WTC11 (cell line): ENCODE measurements at regions not wholly inside any gene's neighbourhood (a gene's known extent, or its start where the extent isn't known, plus 50 kb on each side); places are given as distances from the start of the nearest gene placed in this dataset.

Source experiments
- ATAC-seq: fragments of 200-7000 bp; cut with Tn5 transposase; 2 replicates; pipeline ENCODE4 v1.10.0; 2021; ENCODE audit warnings: mild to moderate bottlenecking, moderate library complexity
- CTCF ChIA-PET: fragments of 300-600 bp; sonication (Branson Sonifier 250); formaldehyde crosslinking; loops from one replicate; lab custom pipeline; 2021; ENCODE audit warnings: antibody characterized with exemption; lab: Charles Lee
- POLR2A ChIA-PET: fragments of 350-600 bp; sonication (Branson Sonifier 250); formaldehyde crosslinking; loops from one replicate; lab custom pipeline; 2021; ENCODE audit warnings: antibody characterized with exemption; lab: Charles Lee
- DNase-seq: peaks from one replicate; pipeline ENCODE4 v3.0.0; 2021; ENCODE audit warnings: low spot score
- H3K27ac Mint-ChIP-seq: 2 replicates; pipeline ENCODE4 v1.8.0; 2021; ENCODE audit warnings: mixed read lengths
- H3K27me3 Mint-ChIP-seq: 2 replicates; pipeline ENCODE4 v1.8.0; 2021; ENCODE audit warnings: low read depth, mild to moderate bottlenecking, moderate library complexity, mixed read lengths
- H3K36me3 Mint-ChIP-seq: 2 replicates; pipeline ENCODE4 v1.8.0; 2021; ENCODE audit warnings: mixed read lengths
- H3K4me1 Mint-ChIP-seq: 2 replicates; pipeline ENCODE4 v1.8.0; 2022; ENCODE audit warnings: mixed read lengths
- H3K4me3 Mint-ChIP-seq: 2 replicates; pipeline ENCODE4 v1.8.0; 2021; ENCODE audit warnings: mild to moderate bottlenecking, moderate library complexity, mixed read lengths
- H3K9me3 Mint-ChIP-seq: 2 replicates; pipeline ENCODE4 v1.8.0; 2021; ENCODE audit warnings: mixed read lengths
- CBFB ChIP-seq: sonication (generic); formaldehyde crosslinking; IDR thresholded peaks from 2 replicates; pipeline ENCODE4 v1.8.1; 2022; ENCODE audit warnings: mild to moderate bottlenecking, low read depth, missing genetic modification reagents
- ELF4 ChIP-seq: sonication (generic); formaldehyde crosslinking; IDR thresholded peaks from 2 replicates; pipeline ENCODE4 v1.8.1; 2022; ENCODE audit warnings: low read depth, mild to moderate bottlenecking, moderate library complexity, missing genetic modification reagents
- NFATC4 ChIP-seq: fragments of 250-450 bp; sonication (Bioruptor Pico); IDR thresholded peaks from 2 replicates; pipeline ENCODE4 v1.9.0; 2021; ENCODE audit warnings: mild to moderate bottlenecking
- TP53 ChIP-seq: sonication (generic); formaldehyde crosslinking; IDR thresholded peaks from 2 replicates; pipeline ENCODE4 v1.8.1; 2023; ENCODE audit warnings: mild to moderate bottlenecking, missing genetic modification reagents
- ZNF263 ChIP-seq: sonication (generic); formaldehyde crosslinking; IDR thresholded peaks from 2 replicates; pipeline ENCODE4 v1.8.1; 2022; ENCODE audit warnings: low read depth, mild to moderate bottlenecking, moderate library complexity, missing genetic modification reagents
- ZNF416 ChIP-seq: fragments of 250-450 bp; sonication (Bioruptor Pico); IDR thresholded peaks from 2 replicates; pipeline ENCODE4 v1.9.0; 2021; ENCODE audit warnings: mild to moderate bottlenecking, inconsistent platforms
- ZNF671 ChIP-seq: fragments of 250-450 bp; sonication (Bioruptor Pico); IDR thresholded peaks from 2 replicates; pipeline ENCODE4 v1.8.0; 2021; ENCODE audit warnings: mild to moderate bottlenecking
- TF ChIP-seq, protein P1 (sequence below): fragments of 250-450 bp; sonication (Bioruptor Pico); IDR thresholded peaks from 2 replicates; pipeline ENCODE4 v1.9.0; 2021; ENCODE audit warnings: mild to moderate bottlenecking
- TF ChIP-seq, protein P2 (sequence below): sonication (generic); formaldehyde crosslinking; IDR thresholded peaks from 2 replicates; pipeline ENCODE4 v1.8.1; 2022; ENCODE audit warnings: mild to moderate bottlenecking, missing genetic modification reagents, moderate library complexity, borderline replicate concordance
- TF ChIP-seq, protein P3 (sequence below): fragments of 250-450 bp; sonication (Bioruptor Pico); IDR thresholded peaks from 2 replicates; pipeline ENCODE4 v1.9.0; 2021; ENCODE audit warnings: mild to moderate bottlenecking, borderline replicate concordance
- TF ChIP-seq, protein P4 (sequence below): fragments of 200-600 bp; IDR thresholded peaks from 2 replicates; pipeline ENCODE4 v1.8.0; 2022; ENCODE audit warnings: antibody characterized with exemption
- TF ChIP-seq, protein P5 (sequence below): sonication (generic); formaldehyde crosslinking; IDR thresholded peaks from 2 replicates; pipeline ENCODE4 v1.8.0; 2022; ENCODE audit warnings: mild to moderate bottlenecking, missing genetic modification reagents
- TF ChIP-seq, protein P6 (sequence below): sonication (generic); formaldehyde crosslinking; IDR thresholded peaks from 2 replicates; pipeline ENCODE4 v1.8.1; 2023; ENCODE audit warnings: mild to moderate bottlenecking, missing genetic modification reagents, moderate library complexity
- TF ChIP-seq, protein P7 (sequence below): fragments of 250-450 bp; sonication (Bioruptor Pico); IDR thresholded peaks from 2 replicates; pipeline ENCODE4 v1.9.0; 2021; ENCODE audit warnings: mild to moderate bottlenecking

DNA sequence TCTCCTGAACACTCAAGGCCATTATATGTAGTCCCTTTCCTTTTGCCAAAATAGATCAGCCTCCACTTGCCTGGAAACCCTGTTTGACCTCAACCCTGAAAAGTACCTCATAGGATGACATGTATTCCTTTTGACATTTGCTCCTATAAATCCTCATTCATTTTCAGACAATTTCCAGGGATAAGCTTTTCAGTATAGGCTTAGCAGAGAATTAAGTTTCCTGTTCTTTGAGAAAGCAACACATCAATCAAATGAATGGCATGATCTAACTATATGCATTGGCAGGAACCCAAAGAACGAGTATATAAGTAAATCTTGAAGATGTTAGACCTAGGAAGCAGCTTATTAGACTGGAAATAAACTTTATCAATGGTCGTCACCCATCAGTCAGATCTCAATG lies 483.0 kb downstream of the CCDC85A start:
- no peak overlapping the region for H3K4me3 Mint-ChIP-seq
- DNase-seq (no peak), ATAC-seq (no peak)
- no peaks in the 10 kb centered on the region; the same call in 1 of the 2 replicates for H3K36me3 Mint-ChIP-seq
- peaks cover 11% of the 10 kb centered on the region for H3K9me3 Mint-ChIP-seq
- TF ChIP-seq ZNF416 (CRISPR knock-in tag) (no peak), TP53 (CRISPR knock-in tag) (no peak), NFATC4 (no peak), ZNF263 (CRISPR knock-in tag) (no peak), ELF4 (CRISPR knock-in tag) (no peak), ZNF671 (no peak), CBFB (CRISPR knock-in tag) (no peak)
- TF ChIP-seq, protein P1, sequence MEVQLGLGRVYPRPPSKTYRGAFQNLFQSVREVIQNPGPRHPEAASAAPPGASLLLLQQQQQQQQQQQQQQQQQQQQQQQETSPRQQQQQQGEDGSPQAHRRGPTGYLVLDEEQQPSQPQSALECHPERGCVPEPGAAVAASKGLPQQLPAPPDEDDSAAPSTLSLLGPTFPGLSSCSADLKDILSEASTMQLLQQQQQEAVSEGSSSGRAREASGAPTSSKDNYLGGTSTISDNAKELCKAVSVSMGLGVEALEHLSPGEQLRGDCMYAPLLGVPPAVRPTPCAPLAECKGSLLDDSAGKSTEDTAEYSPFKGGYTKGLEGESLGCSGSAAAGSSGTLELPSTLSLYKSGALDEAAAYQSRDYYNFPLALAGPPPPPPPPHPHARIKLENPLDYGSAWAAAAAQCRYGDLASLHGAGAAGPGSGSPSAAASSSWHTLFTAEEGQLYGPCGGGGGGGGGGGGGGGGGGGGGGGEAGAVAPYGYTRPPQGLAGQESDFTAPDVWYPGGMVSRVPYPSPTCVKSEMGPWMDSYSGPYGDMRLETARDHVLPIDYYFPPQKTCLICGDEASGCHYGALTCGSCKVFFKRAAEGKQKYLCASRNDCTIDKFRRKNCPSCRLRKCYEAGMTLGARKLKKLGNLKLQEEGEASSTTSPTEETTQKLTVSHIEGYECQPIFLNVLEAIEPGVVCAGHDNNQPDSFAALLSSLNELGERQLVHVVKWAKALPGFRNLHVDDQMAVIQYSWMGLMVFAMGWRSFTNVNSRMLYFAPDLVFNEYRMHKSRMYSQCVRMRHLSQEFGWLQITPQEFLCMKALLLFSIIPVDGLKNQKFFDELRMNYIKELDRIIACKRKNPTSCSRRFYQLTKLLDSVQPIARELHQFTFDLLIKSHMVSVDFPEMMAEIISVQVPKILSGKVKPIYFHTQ (CRISPR knock-in tag), result no peak
- TF ChIP-seq, protein P2, sequence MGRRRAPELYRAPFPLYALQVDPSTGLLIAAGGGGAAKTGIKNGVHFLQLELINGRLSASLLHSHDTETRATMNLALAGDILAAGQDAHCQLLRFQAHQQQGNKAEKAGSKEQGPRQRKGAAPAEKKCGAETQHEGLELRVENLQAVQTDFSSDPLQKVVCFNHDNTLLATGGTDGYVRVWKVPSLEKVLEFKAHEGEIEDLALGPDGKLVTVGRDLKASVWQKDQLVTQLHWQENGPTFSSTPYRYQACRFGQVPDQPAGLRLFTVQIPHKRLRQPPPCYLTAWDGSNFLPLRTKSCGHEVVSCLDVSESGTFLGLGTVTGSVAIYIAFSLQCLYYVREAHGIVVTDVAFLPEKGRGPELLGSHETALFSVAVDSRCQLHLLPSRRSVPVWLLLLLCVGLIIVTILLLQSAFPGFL (CRISPR knock-in tag), result no peak
- TF ChIP-seq, protein P3, sequence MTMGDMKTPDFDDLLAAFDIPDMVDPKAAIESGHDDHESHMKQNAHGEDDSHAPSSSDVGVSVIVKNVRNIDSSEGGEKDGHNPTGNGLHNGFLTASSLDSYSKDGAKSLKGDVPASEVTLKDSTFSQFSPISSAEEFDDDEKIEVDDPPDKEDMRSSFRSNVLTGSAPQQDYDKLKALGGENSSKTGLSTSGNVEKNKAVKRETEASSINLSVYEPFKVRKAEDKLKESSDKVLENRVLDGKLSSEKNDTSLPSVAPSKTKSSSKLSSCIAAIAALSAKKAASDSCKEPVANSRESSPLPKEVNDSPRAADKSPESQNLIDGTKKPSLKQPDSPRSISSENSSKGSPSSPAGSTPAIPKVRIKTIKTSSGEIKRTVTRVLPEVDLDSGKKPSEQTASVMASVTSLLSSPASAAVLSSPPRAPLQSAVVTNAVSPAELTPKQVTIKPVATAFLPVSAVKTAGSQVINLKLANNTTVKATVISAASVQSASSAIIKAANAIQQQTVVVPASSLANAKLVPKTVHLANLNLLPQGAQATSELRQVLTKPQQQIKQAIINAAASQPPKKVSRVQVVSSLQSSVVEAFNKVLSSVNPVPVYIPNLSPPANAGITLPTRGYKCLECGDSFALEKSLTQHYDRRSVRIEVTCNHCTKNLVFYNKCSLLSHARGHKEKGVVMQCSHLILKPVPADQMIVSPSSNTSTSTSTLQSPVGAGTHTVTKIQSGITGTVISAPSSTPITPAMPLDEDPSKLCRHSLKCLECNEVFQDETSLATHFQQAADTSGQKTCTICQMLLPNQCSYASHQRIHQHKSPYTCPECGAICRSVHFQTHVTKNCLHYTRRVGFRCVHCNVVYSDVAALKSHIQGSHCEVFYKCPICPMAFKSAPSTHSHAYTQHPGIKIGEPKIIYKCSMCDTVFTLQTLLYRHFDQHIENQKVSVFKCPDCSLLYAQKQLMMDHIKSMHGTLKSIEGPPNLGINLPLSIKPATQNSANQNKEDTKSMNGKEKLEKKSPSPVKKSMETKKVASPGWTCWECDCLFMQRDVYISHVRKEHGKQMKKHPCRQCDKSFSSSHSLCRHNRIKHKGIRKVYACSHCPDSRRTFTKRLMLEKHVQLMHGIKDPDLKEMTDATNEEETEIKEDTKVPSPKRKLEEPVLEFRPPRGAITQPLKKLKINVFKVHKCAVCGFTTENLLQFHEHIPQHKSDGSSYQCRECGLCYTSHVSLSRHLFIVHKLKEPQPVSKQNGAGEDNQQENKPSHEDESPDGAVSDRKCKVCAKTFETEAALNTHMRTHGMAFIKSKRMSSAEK (CRISPR knock-in tag), result no peak
- TF ChIP-seq, protein P4, sequence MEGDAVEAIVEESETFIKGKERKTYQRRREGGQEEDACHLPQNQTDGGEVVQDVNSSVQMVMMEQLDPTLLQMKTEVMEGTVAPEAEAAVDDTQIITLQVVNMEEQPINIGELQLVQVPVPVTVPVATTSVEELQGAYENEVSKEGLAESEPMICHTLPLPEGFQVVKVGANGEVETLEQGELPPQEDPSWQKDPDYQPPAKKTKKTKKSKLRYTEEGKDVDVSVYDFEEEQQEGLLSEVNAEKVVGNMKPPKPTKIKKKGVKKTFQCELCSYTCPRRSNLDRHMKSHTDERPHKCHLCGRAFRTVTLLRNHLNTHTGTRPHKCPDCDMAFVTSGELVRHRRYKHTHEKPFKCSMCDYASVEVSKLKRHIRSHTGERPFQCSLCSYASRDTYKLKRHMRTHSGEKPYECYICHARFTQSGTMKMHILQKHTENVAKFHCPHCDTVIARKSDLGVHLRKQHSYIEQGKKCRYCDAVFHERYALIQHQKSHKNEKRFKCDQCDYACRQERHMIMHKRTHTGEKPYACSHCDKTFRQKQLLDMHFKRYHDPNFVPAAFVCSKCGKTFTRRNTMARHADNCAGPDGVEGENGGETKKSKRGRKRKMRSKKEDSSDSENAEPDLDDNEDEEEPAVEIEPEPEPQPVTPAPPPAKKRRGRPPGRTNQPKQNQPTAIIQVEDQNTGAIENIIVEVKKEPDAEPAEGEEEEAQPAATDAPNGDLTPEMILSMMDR, result no peak
- TF ChIP-seq, protein P5, sequence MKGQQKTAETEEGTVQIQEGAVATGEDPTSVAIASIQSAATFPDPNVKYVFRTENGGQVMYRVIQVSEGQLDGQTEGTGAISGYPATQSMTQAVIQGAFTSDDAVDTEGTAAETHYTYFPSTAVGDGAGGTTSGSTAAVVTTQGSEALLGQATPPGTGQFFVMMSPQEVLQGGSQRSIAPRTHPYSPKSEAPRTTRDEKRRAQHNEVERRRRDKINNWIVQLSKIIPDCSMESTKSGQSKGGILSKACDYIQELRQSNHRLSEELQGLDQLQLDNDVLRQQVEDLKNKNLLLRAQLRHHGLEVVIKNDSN (CRISPR knock-in tag), result no peak
- TF ChIP-seq, protein P6, sequence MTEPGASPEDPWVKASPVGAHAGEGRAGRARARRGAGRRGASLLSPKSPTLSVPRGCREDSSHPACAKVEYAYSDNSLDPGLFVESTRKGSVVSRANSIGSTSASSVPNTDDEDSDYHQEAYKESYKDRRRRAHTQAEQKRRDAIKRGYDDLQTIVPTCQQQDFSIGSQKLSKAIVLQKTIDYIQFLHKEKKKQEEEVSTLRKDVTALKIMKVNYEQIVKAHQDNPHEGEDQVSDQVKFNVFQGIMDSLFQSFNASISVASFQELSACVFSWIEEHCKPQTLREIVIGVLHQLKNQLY (CRISPR knock-in tag), result no peak
- TF ChIP-seq, protein P7, sequence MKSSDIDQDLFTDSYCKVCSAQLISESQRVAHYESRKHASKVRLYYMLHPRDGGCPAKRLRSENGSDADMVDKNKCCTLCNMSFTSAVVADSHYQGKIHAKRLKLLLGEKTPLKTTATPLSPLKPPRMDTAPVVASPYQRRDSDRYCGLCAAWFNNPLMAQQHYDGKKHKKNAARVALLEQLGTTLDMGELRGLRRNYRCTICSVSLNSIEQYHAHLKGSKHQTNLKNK (CRISPR knock-in tag), result no peak
- no peaks in the 10 kb centered on the region for H3K27me3 Mint-ChIP-seq
- CTCF ChIA-PET, result no interaction called here
- no peak overlapping the region for H3K27ac Mint-ChIP-seq
- POLR2A ChIA-PET, result no interaction called here
- no peaks in the 10 kb centered on the region for H3K4me1 Mint-ChIP-seq
